ENCODE measurements at regions not wholly inside any gene's neighbourhood (a gene's known extent, or its start where the extent isn't known, plus 50 kb on each side); places are given as distances from the start of the nearest gene placed in this dataset.
"Not testable (repeated sequence)": the region's sequence is repeated elsewhere in the genome, so short reads cannot be mapped to it uniquely, and the experiment has no call there.

GRCh38 chr11:49389149-49389548 lies 180.7 kb upstream of the FOLH1 start:
- WGBS, 2 experiments (ENCODE audit: extremely low coverage in 1 of 2, insufficient coverage in 1 of 2, insufficient read length in 1 of 2, insufficient replicate concordance in 2 of 2, low coverage in 1 of 2, low lambda C conversion rate in 2 of 2, missing lambda C conversion rate in 1 of 2) = 58% methylated on average over 3 of the region's 3 CpGs; no CpG with 5 or more reads in 1 of the 2 experiments

GRCh38 chr11:49384371-49384770 lies 176.0 kb upstream of the FOLH1 start:
- H2BK120ac ChIP-seq (replicated peaks; ENCODE audit: low read depth, low read length); POLR2A ChIA-PET (ENCODE audit: partially characterized antibody); H3K36me3 ChIP-seq (ENCODE audit: control insufficient read depth in 2 of 4, insufficient read depth in 4 of 4, low read length in 3 of 4); H2BK20ac ChIP-seq (ENCODE audit: low read length); CTCF ChIA-PET (ENCODE audit: partially characterized antibody); H2AK5ac ChIP-seq (ENCODE audit: low read depth, low read length); H3K9ac ChIP-seq (replicated peaks in 1 of 4; ENCODE audit: extremely low read depth in 1 of 4, low read depth in 3 of 4, low read length in 3 of 4); H4K91ac ChIP-seq (replicated peaks; ENCODE audit: insufficient read length, low read length); H3K4me1 ChIP-seq (replicated peaks in 1 of 4; ENCODE audit: control insufficient read depth in 3 of 4, insufficient read depth in 4 of 4, low read length in 3 of 4); H3K23me2 ChIP-seq (ENCODE audit: low read depth, low read length); H3K18ac ChIP-seq (ENCODE audit: extremely low read depth, low read length); H4K8ac ChIP-seq (ENCODE audit: extremely low read depth, insufficient read depth, low read length); H3K4me3 ChIP-seq (ENCODE audit: extremely low read depth in 1 of 4, insufficient read depth in 2 of 4, low read depth in 3 of 4, low read length in 4 of 4); H3K14ac ChIP-seq (ENCODE audit: insufficient read length); H4K5ac ChIP-seq (ENCODE audit: insufficient read length, low read depth, low read length); H3K79me1 ChIP-seq (ENCODE audit: low read depth, low read length); H3K27me3 ChIP-seq (replicated peaks in 1 of 4; ENCODE audit: control insufficient read depth in 3 of 4, extremely low read depth in 1 of 4, insufficient read depth in 3 of 4, low read length in 3 of 4); H3K4ac ChIP-seq (replicated peaks; ENCODE audit: insufficient read length, low read depth, low read length); H3K56ac ChIP-seq (replicated peaks; ENCODE audit: insufficient read length, low read depth, low read length); H2BK12ac ChIP-seq (ENCODE audit: low read depth, low read length); H3K79me2 ChIP-seq (ENCODE audit: control insufficient read depth in 1 of 2, insufficient read depth in 2 of 2, low read length in 2 of 2); FAIRE-seq; H3K27ac ChIP-seq (ENCODE audit: low read depth, low read length); H3K4me2 ChIP-seq (ENCODE audit: insufficient read depth in 1 of 2, low read depth in 2 of 2, low read length in 2 of 2); H2BK15ac ChIP-seq (ENCODE audit: low read length); DNase-seq (ENCODE audit: low read depth in 1 of 2, low spot score in 2 of 2); H2BK5ac ChIP-seq (ENCODE audit: low read depth, low read length); H3K23ac ChIP-seq (ENCODE audit: insufficient read length); H4K20me1 ChIP-seq (replicated peaks in 1 of 2; ENCODE audit: control insufficient read depth in 1 of 2, insufficient read depth in 2 of 2, low read length in 2 of 2); H2AFZ ChIP-seq (ENCODE audit: low read length): not testable (repeated sequence)
- peaks cover 12 to 41% of the 10 kb centered on the region in 2 experiments; a peak in 3 of 4 replicates for H3K9me3 ChIP-seq (ENCODE audit: insufficient read depth in 2 of 2, low read depth in 1 of 2, low read length in 1 of 2)
- 73% methylated on average over 1 of the region's 1 CpG; no CpG with 5 or more reads in 1 of the 2 experiments for WGBS, 2 experiments (ENCODE audit: extremely low coverage in 1 of 2, insufficient coverage in 1 of 2, insufficient read length in 1 of 2, insufficient replicate concordance in 2 of 2, low coverage in 1 of 2, low lambda C conversion rate in 2 of 2, missing lambda C conversion rate in 1 of 2)

More at GRCh38 chr11:49389149-49389548, 180.7 kb upstream of the FOLH1 start:
- H3K14ac ChIP-seq (ENCODE audit: insufficient read length); H2BK20ac ChIP-seq (ENCODE audit: low read length); H3K27me3 ChIP-seq (replicated peaks in 1 of 4; ENCODE audit: control insufficient read depth in 3 of 4, extremely low read depth in 1 of 4, insufficient read depth in 3 of 4, low read length in 3 of 4); H4K20me1 ChIP-seq (replicated peaks in 1 of 2; ENCODE audit: control insufficient read depth in 1 of 2, insufficient read depth in 2 of 2, low read length in 2 of 2); H3K23me2 ChIP-seq (ENCODE audit: low read depth, low read length); H3K79me2 ChIP-seq (ENCODE audit: control insufficient read depth in 1 of 2, insufficient read depth in 2 of 2, low read length in 2 of 2); H3K56ac ChIP-seq (replicated peaks; ENCODE audit: insufficient read length, low read depth, low read length); H4K5ac ChIP-seq (ENCODE audit: insufficient read length, low read depth, low read length); H4K91ac ChIP-seq (replicated peaks; ENCODE audit: insufficient read length, low read length); H4K8ac ChIP-seq (ENCODE audit: extremely low read depth, insufficient read depth, low read length); POLR2A ChIA-PET (ENCODE audit: partially characterized antibody); H3K27ac ChIP-seq (ENCODE audit: low read depth, low read length); H3K36me3 ChIP-seq (ENCODE audit: control insufficient read depth in 2 of 4, insufficient read depth in 4 of 4, low read length in 3 of 4); H2AK5ac ChIP-seq (ENCODE audit: low read depth, low read length); H3K79me1 ChIP-seq (ENCODE audit: low read depth, low read length); H3K23ac ChIP-seq (ENCODE audit: insufficient read length); H3K4me3 ChIP-seq (ENCODE audit: extremely low read depth in 1 of 4, insufficient read depth in 2 of 4, low read depth in 3 of 4, low read length in 4 of 4); H2BK5ac ChIP-seq (ENCODE audit: low read depth, low read length); H3K18ac ChIP-seq (ENCODE audit: extremely low read depth, low read length); H2AFZ ChIP-seq (ENCODE audit: low read length); CTCF ChIA-PET (ENCODE audit: partially characterized antibody); H2BK15ac ChIP-seq (ENCODE audit: low read length); H3K9ac ChIP-seq (replicated peaks in 1 of 4; ENCODE audit: extremely low read depth in 1 of 4, low read depth in 3 of 4, low read length in 3 of 4); H2BK12ac ChIP-seq (ENCODE audit: low read depth, low read length); H3K4me1 ChIP-seq (replicated peaks in 1 of 4; ENCODE audit: control insufficient read depth in 3 of 4, insufficient read depth in 4 of 4, low read length in 3 of 4); DNase-seq (ENCODE audit: low read depth in 1 of 2, low spot score in 2 of 2); H3K4me2 ChIP-seq (ENCODE audit: insufficient read depth in 1 of 2, low read depth in 2 of 2, low read length in 2 of 2); H3K4ac ChIP-seq (replicated peaks; ENCODE audit: insufficient read length, low read depth, low read length); FAIRE-seq; H2BK120ac ChIP-seq (replicated peaks; ENCODE audit: low read depth, low read length): not testable (repeated sequence)
- peaks cover 14 to 26% of the 10 kb centered on the region in 2 experiments; a peak in 3 of 4 replicates for H3K9me3 ChIP-seq (ENCODE audit: insufficient read depth in 2 of 2, low read depth in 1 of 2, low read length in 1 of 2)

All from H1 (cell line).